A673 (cell line): ENCODE measurements at regions not wholly inside any gene's neighbourhood (a gene's known extent, or its start where the extent isn't known, plus 50 kb on each side); places are given as distances from the start of the nearest gene placed in this dataset.

Experiments
- BruUV-seq: library from RNA; stranded (reverse); fragments of 400-500 nt; replicated peaks from 2 replicates; lab custom pipeline; 2021; lab: Mats Ljungman, UMichigan
- CTCF ChIA-PET: fragments of 300-600 bp; sonication (Branson Sonifier 250); formaldehyde crosslinking; loops from one replicate; lab custom pipeline; 2022; ENCODE audit warnings: antibody characterized with exemption; lab: Charles Lee
- POLR2A ChIA-PET: fragments of 300-600 bp; sonication (Branson Sonifier 250); formaldehyde crosslinking; loops from one replicate; lab custom pipeline; 2022; ENCODE audit warnings: antibody characterized with exemption; ENCODE audit not compliant: low non-redundant PET; lab: Charles Lee
- DNase-seq: peaks from one replicate; pipeline ENCODE4 v3.0.0-alpha.2; 2015; ENCODE audit warnings: low spot score
- H3K27ac ChIP-seq: fragments of 200-600 bp; sonication (generic); 2 replicates; pipeline ENCODE4 v1.5.1; 2016; ENCODE audit warnings: mixed run types, low read depth, mild to moderate bottlenecking, mixed read lengths, antibody characterized with exemption, low read length; ENCODE audit not compliant: poor library complexity, severe bottlenecking
- H3K27me3 ChIP-seq: fragments of 200-600 bp; sonication (generic); replicated peaks from 2 replicates; pipeline ENCODE4 v1.6.1; 2017; ENCODE audit warnings: mixed run types, low read depth, mild to moderate bottlenecking, mixed read lengths, antibody characterized with exemption, low read length; ENCODE audit not compliant: insufficient read depth, poor library complexity
- H3K36me3 ChIP-seq: fragments of 200-600 bp; sonication (generic); 2 replicates; pipeline ENCODE4 v1.6.1; 2016; ENCODE audit warnings: mixed run types, mild to moderate bottlenecking, mixed read lengths, antibody characterized with exemption, low read length; ENCODE audit not compliant: insufficient read depth, poor library complexity, severe bottlenecking
- H3K4me1 ChIP-seq: fragments of 200-600 bp; sonication (generic); 2 replicates; pipeline ENCODE4 v1.6.1; 2017; ENCODE audit warnings: mixed run types, mild to moderate bottlenecking, mixed read lengths, antibody characterized with exemption, low read length; ENCODE audit not compliant: insufficient read depth, poor library complexity, severe bottlenecking
- H3K4me3 ChIP-seq: fragments of 200-600 bp; sonication (generic); 2 replicates; pipeline ENCODE4 v1.5.1; 2016; ENCODE audit warnings: low read depth, mixed run types, mild to moderate bottlenecking, mixed read lengths, low read length; ENCODE audit not compliant: poor library complexity, severe bottlenecking
- H3K9me3 ChIP-seq: fragments of 200-600 bp; sonication (generic); 2 replicates; pipeline ENCODE4 v1.6.1; 2016; ENCODE audit warnings: mixed run types, low read depth, mild to moderate bottlenecking, mixed read lengths, antibody characterized with exemption, low read length; ENCODE audit not compliant: poor library complexity, severe bottlenecking
- CTCF ChIP-seq: fragments of 300-800, 200-600 bp; sonication (generic); conservative IDR thresholded peaks from 2 replicates; pipeline ENCODE4 v1.5.1; 2017; ENCODE audit warnings: low read depth, mild to moderate bottlenecking, antibody characterized with exemption, low read length, moderate library complexity, mixed read lengths
- EZH2 ChIP-seq: fragments of 200-600 bp; sonication (generic); IDR thresholded peaks from 2 replicates; pipeline ENCODE4 v1.6.1; 2017; ENCODE audit warnings: borderline replicate concordance, low read depth, mild to moderate bottlenecking, mixed read lengths, antibody characterized with exemption, low read length; ENCODE audit not compliant: poor library complexity, severe bottlenecking
- intact Hi-C: fragments of 100-400 bp; cut with micrococcal nuclease; formaldehyde crosslinking; loops from one replicate; pipeline ENCODE4 v1.10.0; 2022; ENCODE audit not compliant: unreplicated experiment

GRCh38 chr16:49060728-49061127 is 220.9 kb downstream of the CBLN1 start:
- intact Hi-C loops: no loop called here
- H3K4me1 ChIP-seq: no peaks in the 10 kb centered on the region
- TF ChIP-seq CTCF: no peak
- no peak for TF ChIP-seq EZH2
- no peak overlapping the region for H3K27ac ChIP-seq
- ChIA-PET POLR2A (no interaction called here), CTCF (no interaction called here)
- H3K4me3 ChIP-seq: no peak overlapping the region
- no peaks in the 10 kb centered on the region for H3K36me3 ChIP-seq
- no peak for DNase-seq
- peaks cover 8% of the 10 kb centered on the region for H3K27me3 ChIP-seq
- BruUV-seq: no TSS peak
- no peaks in the 10 kb centered on the region for H3K9me3 ChIP-seq

- intact Hi-C loops: no loop called here
- BruUV-seq: no TSS peak
- CTCF ChIA-PET: no interaction called here
- Histone ChIP-seq H3K36me3 (no peaks in the 10 kb centered on the region), H3K27me3 (no peaks in the 10 kb centered on the region), H3K4me1 (no peaks in the 10 kb centered on the region), H3K4me3 (no peak overlapping the region), H3K27ac (no peak overlapping the region), H3K9me3 (no peaks in the 10 kb centered on the region)
- TF ChIP-seq CTCF (no peak), EZH2 (no peak)
- DNase-seq: no peak
- POLR2A ChIA-PET: no interaction called here
These were observed 223.3 kb downstream of the CBLN1 start for GRCh38 chr16:49058382-49058781.

GRCh38 chr16:49057936-49058335 is 223.7 kb downstream of the CBLN1 start:
- no TSS peak for BruUV-seq
- POLR2A ChIA-PET: no interaction called here
- DNase-seq: no peak

More at GRCh38 chr16:49057936-49058335, 223.7 kb downstream of the CBLN1 start:
- intact Hi-C loops: no loop called here
- H3K4me1 ChIP-seq: no peaks in the 10 kb centered on the region
- H3K4me3 ChIP-seq: no peak overlapping the region
- no peaks in the 10 kb centered on the region for H3K36me3 ChIP-seq
- CTCF ChIA-PET: no interaction called here
- TF ChIP-seq CTCF (no peak), EZH2 (no peak)
- H3K27ac ChIP-seq: no peak overlapping the region
- no peaks in the 10 kb centered on the region for H3K27me3 ChIP-seq
- H3K9me3 ChIP-seq: no peaks in the 10 kb centered on the region
